ENCODE measurements at regions not wholly inside any gene's neighbourhood (a gene's known extent, or its start where the extent isn't known, plus 50 kb on each side); places are given as distances from the start of the nearest gene placed in this dataset.
"Not testable (repeated sequence)": the region's sequence is repeated elsewhere in the genome, so short reads cannot be mapped to it uniquely, and the experiment has no call there.

GRCh38 chr1:213474054-213474453, 423.0 kb downstream of the RPS6KC1 start:
- DNase-seq = no peak

DNA sequence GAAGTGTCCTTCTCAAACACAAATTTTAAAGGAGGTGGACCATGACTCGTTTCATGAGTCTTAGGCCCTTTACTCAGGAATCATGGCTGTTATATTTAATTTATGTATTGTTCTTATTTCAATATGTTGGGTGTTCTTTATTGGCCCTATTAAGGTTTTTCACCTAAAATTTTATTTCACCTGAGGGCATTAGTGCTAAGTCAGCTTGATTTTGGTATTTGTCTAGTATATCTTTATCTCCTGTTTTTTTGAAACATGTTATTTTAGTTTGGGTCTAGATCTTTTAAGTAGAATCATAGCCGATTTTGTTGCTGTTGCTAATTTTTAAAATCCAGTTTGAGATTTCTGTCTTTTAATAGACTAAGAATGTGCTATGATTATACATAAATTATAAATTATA, 430.4 kb downstream of the RPS6KC1 start:
- DNase-seq = no peak

DNA sequence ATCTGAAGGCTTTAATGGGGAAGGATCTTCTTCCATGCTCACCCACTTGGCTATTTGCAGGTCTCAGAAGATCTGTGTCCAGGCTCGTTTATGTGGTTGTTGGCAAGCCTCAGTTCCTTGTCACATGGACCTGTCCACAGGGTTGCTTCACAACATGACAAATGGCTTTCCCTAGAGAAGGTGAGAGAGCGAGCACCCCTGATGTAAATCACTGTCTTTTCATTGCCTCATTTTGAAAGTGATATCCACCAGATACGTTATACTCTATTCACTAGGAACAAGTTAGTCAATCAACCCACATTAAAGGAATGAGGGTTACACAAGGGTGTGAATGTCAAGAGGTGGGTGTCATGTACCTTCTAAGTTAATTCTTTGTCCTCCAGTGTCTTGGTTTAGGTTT, 433.3 kb downstream of the RPS6KC1 start:
- no peak for DNase-seq

DNA sequence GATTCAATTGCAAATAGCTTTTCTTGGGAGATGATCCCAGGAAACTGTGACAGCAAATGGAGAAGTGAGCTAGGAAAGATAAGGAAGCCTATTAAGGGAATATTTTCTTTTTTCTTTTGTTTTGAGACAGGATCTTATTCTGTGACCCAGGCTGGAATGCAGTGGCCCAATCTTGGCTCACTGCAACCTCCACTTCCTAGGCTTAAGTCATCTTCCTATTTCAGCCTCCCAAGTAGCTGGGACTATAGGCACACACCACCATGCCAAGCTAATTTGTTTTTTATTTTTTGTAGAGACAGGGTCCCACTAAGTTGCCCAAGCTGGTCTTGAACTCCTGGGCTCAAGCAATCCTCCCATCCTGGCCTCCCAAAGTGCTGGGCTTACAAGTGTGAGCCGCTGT, 433.7 kb downstream of the RPS6KC1 start:
- DNase-seq = no peak

DNA sequence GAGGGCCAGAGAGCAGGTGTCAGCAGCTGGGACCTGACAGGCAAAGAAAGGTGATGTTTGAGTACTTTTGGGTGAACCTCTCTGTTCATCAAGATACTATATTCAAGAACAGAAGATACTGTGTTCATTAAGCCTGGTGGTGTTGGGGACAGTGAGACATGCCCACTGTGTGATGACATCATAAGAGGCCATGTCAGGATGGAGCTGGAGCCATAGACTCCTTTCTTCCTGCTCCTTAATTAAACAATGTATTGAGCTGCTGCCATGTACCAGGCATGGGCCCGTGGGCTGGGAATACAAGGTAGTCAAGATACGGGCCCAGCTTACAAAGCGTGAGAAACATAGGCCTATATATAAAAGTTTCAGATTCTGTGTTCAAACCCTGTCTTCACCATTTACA, 435.4 kb downstream of the RPS6KC1 start:
- no peak for DNase-seq

- no peak for DNase-seq
Measured at GRCh38 chr1:213491468-213491867, 440.4 kb downstream of the RPS6KC1 start.

DNA sequence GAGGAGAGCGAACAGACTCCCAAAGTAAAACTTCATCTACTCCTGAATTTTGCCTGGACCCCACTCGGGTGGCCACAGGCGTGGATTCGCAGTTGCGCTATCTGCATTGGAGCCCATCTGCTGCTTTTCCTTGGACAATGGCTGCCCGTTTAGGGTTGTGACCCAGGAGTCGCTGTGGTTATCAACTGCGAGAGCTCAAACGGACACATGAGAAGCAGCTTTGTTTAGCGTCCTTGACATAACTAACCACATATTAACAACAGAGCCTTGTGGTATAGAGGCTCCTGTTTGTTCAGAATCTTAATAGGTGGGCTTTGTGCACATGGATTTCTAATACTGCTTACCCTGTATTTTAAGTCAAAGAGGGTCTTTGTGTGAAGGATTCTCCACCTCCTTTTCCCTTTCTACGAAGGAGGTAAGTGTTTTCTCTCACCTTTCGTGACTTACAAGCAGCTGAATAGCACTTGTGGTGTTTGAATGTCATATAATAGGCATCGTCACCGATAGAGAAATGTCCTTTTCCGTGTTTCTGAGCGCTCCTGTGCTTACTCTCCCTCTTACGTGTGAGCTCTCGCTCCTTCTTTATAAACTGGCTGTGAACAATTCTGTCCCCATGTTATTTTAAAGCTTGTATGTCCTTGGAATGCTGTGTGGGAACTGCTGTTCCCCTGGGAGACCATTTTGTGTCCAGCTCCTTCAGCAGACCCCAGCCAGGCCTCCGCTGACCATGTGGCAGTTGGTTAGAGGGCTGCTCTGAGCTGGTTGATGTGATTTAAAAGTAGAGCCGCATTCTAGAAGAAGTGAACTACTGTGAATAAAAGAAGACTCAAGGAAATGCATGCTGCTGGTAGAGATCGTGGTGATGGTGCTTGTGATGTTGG, 441.4 kb downstream of the RPS6KC1 start:
- DNase-seq = no peak

GRCh38 chr1:213499444-213499843, 448.4 kb downstream of the RPS6KC1 start:
- no peak for DNase-seq

GRCh38 chr1:213507472-213508223, 456.6 kb downstream of the RPS6KC1 start:
- DNase-seq = no peak

DNA sequence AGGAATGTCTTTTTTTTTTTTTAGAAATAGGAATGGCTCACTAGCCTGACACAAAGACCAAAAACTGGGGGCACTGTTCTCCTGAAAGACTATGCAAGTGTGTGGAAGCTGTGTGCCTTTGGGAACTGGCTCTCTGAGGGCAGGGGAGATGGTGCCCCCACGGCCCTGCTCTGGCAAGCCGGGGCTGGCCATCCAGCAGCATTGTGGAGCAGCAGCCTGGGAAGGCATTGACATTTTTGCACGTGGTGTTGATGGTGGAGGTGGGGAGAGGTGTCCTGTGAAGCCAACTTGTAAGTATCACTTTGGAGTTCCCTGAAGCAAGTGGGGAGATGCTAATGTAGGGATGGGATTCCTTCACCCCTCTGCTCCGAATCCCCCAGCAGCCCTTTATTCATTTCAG, 460.1 kb downstream of the RPS6KC1 start:
- DNase-seq = no peak

GRCh38 chr1:213512316-213512715, 461.3 kb downstream of the RPS6KC1 start:
- no peak for DNase-seq

DNA sequence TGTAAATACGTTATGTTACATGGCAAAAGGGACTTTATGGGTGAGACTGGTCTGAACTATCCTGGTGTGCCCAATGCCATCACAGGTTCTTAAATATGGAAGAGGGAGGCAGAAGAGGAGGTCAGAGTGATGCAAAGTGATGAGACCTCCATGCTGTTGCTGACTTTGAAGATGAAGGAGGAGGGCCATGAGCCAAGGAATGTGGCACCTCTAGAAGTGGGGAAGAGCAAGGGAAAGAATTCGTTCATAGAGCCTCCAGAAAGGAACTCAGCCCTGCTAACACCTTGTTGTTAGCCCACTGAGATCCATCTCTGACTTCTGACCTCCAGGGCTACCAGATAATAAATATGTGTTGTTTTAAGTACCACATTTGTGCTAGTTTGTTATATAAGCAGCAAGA, 462.0 kb downstream of the RPS6KC1 start:
- no peak for DNase-seq

DNA sequence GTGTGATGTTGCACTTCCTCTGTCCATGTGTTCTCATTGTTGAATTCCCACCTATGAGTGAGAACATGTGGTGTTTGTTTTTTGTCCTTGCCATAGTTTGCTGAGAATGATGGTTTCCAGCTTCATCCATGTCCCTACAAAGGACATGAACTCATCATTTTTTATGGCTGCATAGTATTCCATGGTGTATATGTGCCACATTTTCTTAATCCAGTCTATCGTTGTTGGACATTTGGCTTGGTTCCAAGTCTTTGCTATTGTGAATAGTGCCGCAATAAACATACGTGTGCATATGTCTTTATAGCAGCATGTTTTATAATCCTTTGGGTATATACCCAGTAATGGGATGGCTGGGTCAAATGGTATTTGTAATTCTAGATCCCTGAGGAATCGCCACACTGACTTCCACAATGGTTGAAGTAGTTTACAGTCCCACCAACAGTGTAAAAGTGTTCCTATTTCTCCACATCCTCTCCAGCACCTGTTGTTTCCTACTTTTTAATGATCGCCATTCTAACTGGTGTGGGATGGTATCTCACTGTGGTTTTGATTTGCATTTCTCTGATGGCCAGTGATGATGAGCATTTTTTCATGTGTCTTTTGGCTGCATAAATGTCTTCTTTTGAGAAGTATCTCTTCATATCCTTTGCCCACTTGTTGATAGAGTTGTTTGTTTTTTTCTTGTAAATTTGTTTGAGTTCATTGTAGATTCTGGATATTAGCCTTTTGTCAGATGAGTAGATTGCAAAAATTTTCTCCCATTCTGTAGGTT, 463.6 kb downstream of the RPS6KC1 start:
- not testable (repeated sequence) for DNase-seq

DNA sequence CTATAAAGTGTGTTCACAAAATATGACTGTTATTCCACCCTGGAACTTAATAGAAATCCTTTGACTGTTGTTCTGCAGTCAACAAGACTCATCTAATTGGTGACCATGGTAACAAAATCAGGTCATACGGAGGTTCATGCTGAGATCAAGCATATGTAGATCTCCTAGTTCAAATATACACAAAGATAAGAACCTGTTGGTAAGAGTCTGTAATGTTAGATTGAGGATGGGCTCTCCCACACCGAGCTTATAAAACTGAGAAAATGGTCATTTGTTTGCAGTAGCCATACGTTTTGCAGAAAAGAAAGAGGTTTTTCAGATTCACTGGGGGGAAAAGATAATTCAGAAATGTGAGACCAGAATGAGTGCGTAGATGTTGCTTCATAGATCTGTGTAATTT, 468.1 kb downstream of the RPS6KC1 start:
- no peak for DNase-seq

- no peak for DNase-seq
Measured at GRCh38 chr1:213521206-213521605, 466.6 kb upstream of the PROX1 start.

DNA sequence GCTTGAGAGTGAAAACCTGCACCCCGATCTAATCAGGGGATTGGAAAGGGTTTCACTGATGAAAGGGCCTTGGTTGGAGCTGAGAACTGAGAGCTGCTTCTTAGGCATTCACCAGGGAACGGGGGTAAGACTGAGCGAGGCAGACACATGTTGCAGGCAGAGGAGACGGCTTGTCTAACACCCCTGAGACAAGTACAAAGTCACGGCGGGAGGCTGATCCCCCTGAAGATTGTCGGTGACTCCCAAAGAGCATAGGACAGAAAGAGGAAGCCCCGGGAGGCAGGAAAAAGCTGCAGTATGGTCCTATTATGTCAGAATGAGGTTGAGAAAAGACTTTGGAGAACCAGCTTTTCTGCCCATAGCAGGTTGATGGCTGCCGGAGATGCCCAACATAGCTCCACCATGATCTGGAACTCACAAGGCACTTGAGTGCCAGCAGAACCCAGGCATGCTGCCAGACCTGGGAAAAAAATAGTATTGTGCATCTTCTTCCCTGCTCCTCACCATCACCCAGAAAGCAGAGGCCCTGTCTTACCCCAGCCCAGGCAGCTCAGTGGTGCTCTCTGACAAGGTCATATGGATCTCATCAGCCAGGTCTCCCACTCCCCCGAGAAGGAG, 463.9 kb upstream of the PROX1 start:
- DNase-seq = no peak

GRCh38 chr1:213526306-213526705, 461.5 kb upstream of the PROX1 start:
- DNase-seq = no peak

GRCh38 chr1:213530611-213531320, 457.0 kb upstream of the PROX1 start:
- DNase-seq = no peak

DNA sequence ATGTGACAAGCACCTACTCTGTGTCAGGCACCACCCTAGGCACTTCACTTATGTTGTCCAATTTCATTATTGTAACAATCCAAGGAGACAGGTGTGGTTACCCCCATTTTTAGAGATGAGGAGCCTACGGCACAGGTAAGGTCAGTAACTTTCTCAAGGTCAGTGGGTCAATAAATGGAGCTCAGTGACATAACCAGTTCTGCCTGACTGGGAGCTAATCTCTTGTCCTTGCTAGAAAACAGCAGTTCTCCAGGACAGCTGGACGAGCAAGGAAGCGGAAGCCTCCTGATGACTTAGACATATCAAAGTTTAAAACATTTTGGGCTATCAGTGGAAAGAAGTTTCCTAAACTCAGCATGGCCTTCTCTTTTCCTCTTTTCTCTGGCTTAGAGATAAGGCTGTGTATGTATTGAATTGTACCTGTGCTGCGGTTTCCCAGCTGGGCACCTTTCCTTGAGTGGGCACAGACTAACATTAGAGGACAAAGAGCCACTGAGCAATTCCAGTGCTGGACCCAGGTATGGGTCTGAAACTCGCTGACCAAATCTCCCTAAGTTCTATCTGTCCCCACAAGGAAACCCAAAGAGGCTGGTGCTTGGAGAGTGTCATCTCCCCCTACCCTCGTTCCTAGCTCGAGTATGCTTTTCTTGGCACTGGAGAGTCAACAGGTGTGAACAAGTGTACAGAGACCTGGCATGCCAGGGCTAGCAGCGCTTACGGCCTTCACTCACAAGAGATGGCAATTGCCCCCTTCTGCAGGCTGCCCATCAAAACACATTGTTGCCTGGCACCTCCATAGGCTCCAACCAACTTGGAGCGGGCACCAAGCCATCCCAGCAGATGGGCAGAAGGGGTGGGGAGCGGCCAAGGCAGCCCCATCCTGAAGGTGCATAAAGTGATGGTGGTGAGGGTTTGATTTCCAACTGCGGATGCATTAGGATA, 456.1 kb upstream of the PROX1 start:
- no peak for DNase-seq

GRCh38 chr1:213533125-213533524, 454.6 kb upstream of the PROX1 start:
- DNase-seq = no peak

DNA sequence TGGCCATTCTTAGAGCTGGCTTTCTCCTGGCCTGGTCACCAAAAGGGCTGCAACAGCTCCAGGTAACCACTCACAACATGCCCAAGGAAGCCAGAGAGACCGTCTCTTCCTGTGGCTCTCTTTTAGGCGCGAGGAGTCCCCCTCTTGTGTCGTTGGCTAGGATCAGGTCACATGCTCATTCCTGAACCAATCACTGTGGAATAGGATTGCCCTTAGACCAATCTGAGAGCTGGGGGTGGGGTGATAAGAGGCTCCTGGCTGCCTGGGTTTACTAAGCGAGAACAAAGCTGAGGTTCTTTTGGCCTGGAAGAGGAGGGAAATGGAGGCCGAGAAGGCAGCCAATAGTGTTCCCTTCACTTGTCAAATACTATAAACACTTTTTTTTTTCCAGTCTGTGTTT, 452.1 kb upstream of the PROX1 start:
- DNase-seq = no peak
